HG02981 (cell line): ENCODE measurements at regions not wholly inside any gene's neighbourhood (a gene's known extent, or its start where the extent isn't known, plus 50 kb on each side); places are given as distances from the start of the nearest gene placed in this dataset.
"Not testable (repeated sequence)": the region's sequence is repeated elsewhere in the genome, so short reads cannot be mapped to it uniquely, and the experiment has no call there.

Experiments
- ATAC-seq: cut with Tn5 transposase; IDR thresholded peaks from one replicate; pipeline ENCODE4 v1.9.1; 2021; ENCODE audit warnings: mild to moderate bottlenecking, moderate library complexity; ENCODE audit not compliant: unreplicated experiment

- ATAC-seq = no peak
Observed at GRCh38 chr7:91455411-91455810, 191.2 kb downstream of the FZD1 start.

- ATAC-seq = no peak
Observed at GRCh38 chr7:91457208-91457607, 193.0 kb downstream of the FZD1 start.

GRCh38 chr7:91459539-91459938, 195.3 kb downstream of the FZD1 start:
- ATAC-seq = no peak

GRCh38 chr7:91462316-91462715, 198.1 kb downstream of the FZD1 start:
- no peak for ATAC-seq

GRCh38 chr7:91463330-91463729, 199.1 kb downstream of the FZD1 start:
- ATAC-seq = no peak

- ATAC-seq = no peak
Observed at GRCh38 chr7:91465595-91466061, 201.4 kb downstream of the FZD1 start.

GRCh38 chr7:91468256-91468655, 204.0 kb downstream of the FZD1 start:
- no peak for ATAC-seq

- ATAC-seq = no peak
Observed at GRCh38 chr7:91473619-91474018, 209.4 kb downstream of the FZD1 start.

- ATAC-seq = no peak
Observed at GRCh38 chr7:91474074-91474473, 209.8 kb downstream of the FZD1 start.

- not testable (repeated sequence) for ATAC-seq
Observed at GRCh38 chr7:91480470-91480869, 216.2 kb downstream of the FZD1 start.

GRCh38 chr7:91491868-91492267, 227.6 kb downstream of the FZD1 start:
- ATAC-seq = no peak

GRCh38 chr7:91492317-91492716, 228.1 kb downstream of the FZD1 start:
- no peak for ATAC-seq

GRCh38 chr7:91492773-91493172, 228.5 kb downstream of the FZD1 start:
- no peak for ATAC-seq

GRCh38 chr7:91494450-91494849, 230.2 kb downstream of the FZD1 start:
- no peak for ATAC-seq

GRCh38 chr7:91496251-91496820, 232.1 kb downstream of the FZD1 start:
- no peak for ATAC-seq

GRCh38 chr7:91497277-91497676, 233.0 kb downstream of the FZD1 start:
- ATAC-seq = not testable (repeated sequence)

GRCh38 chr7:91503934-91504555, 239.8 kb downstream of the FZD1 start:
- ATAC-seq = no peak

GRCh38 chr7:91504919-91505318, 240.7 kb downstream of the FZD1 start:
- ATAC-seq = no peak

- ATAC-seq = not testable (repeated sequence)
Observed at GRCh38 chr7:91506966-91507365, 242.7 kb downstream of the FZD1 start.

- ATAC-seq = not testable (repeated sequence)
Observed at GRCh38 chr7:91511861-91512260, 247.6 kb downstream of the FZD1 start.

- no peak for ATAC-seq
Observed at GRCh38 chr7:91512958-91513357, 248.7 kb downstream of the FZD1 start.

- no peak for ATAC-seq
Observed at GRCh38 chr7:91514591-91514990, 250.4 kb downstream of the FZD1 start.

- ATAC-seq = no peak
Observed at GRCh38 chr7:91515961-91516360, 251.7 kb downstream of the FZD1 start.
